NCI-H2196 (cell line): ENCODE measurements at regions not wholly inside any gene's neighbourhood (a gene's known extent, or its start where the extent isn't known, plus 50 kb on each side); places are given as distances from the start of the nearest gene placed in this dataset.

Experiments used
- DNase-seq: peaks from one replicate; lab custom pipeline; 2025; ENCODE audit not compliant: unreplicated experiment; lab: John Stamatoyannopoulos, UW

- no peak for DNase-seq
Measured at GRCh38 chr15:29337156-29337959, 67.7 kb upstream of the NSMCE3 start.

GRCh38 chr15:29334544-29334943, 64.9 kb upstream of the NSMCE3 start:
- DNase-seq = no peak

- no peak for DNase-seq
Measured at GRCh38 chr15:29333261-29333660, 63.6 kb upstream of the NSMCE3 start.

GRCh38 chr15:29331669-29332068, 62.0 kb upstream of the NSMCE3 start:
- DNase-seq = no peak

GRCh38 chr15:29331071-29331470, 61.4 kb upstream of the NSMCE3 start:
- no peak for DNase-seq

GRCh38 chr15:29324746-29325145, 55.1 kb upstream of the NSMCE3 start:
- DNase-seq = no peak

GRCh38 chr15:29323557-29323956, 53.9 kb upstream of the NSMCE3 start:
- no peak for DNase-seq

- DNase-seq = no peak
Measured at GRCh38 chr15:29322415-29322814, 52.8 kb upstream of the NSMCE3 start.

- DNase-seq = no peak
Measured at GRCh38 chr15:29320420-29320819, 50.8 kb upstream of the NSMCE3 start.

GRCh38 chr15:29319823-29320222, 50.2 kb upstream of the NSMCE3 start:
- no peak for DNase-seq
